ENCODE measurements at regions not wholly inside any gene's neighbourhood (a gene's known extent, or its start where the extent isn't known, plus 50 kb on each side); places are given as distances from the start of the nearest gene placed in this dataset.

GRCh38 chr20:2234598-2235191 lies 61.1 kb upstream of the TGM3 start:
- no peak for TF ChIP-seq SUZ12 (IDR thresholded peaks at IDR 0.05; ENCODE audit: extremely low read depth, insufficient read depth, insufficient read length)
- TF ChIP-seq ZNF274 (IDR thresholded peaks at IDR 0.05; ENCODE audit: low read depth, low read length) = no peak
- TF ChIP-seq YY1 (IDR thresholded peaks at IDR 0.05; ENCODE audit: insufficient read depth, insufficient read length) = no peak

Measured in NT2/D1 (cell line).